Heart right ventricle (tissue), 16 donors: ENCODE measurements at regions not wholly inside any gene's neighbourhood (a gene's known extent, or its start where the extent isn't known, plus 50 kb on each side); places are given as distances from the start of the nearest gene placed in this dataset.

Experiments used
- ATAC-seq, 8 donors: fragments of 200-7000 bp; cut with Tn5 transposase; one replicate each; pipeline ENCODE4 v1.9.1; 2020; ENCODE audit warnings: mild to moderate bottlenecking in 8 of 8, moderate library complexity in 8 of 8, moderate number of reproducible peaks in 1 of 8
- DNase-seq, 2 donors: peaks; one replicate each; pipeline ENCODE4 v3.0.0-alpha.2; 2020
- H3K27ac ChIP-seq, 10 donors: fragments of 200-600 bp; sonication (generic) in 2 of 10; one replicate each; pipeline versions ENCODE4 v1.5.0 to v1.8.0; 2020 to 2022; ENCODE audit warnings: mild to moderate bottlenecking in 3 of 10
- H3K27me3 ChIP-seq, 7 donors: fragments of 200-600 bp; one replicate each; pipeline ENCODE4 v1.8.0; 2021 to 2022; ENCODE audit warnings: mild to moderate bottlenecking in 2 of 7
- H3K36me3 ChIP-seq, 9 donors: fragments of 200-600 bp; sonication (generic) in 1 of 9; one replicate each; pipeline versions ENCODE4 v1.5.0 to v1.8.0; 2020 to 2022; ENCODE audit warnings: mild to moderate bottlenecking in 2 of 9
- H3K4me1 ChIP-seq, 9 donors: fragments of 200-600 bp; sonication (generic) in 1 of 9; one replicate each; pipeline versions ENCODE4 v1.5.0 to v1.8.0; 2020 to 2022; ENCODE audit warnings: mild to moderate bottlenecking in 4 of 9
- H3K4me3 ChIP-seq, 10 donors: fragments of 200-600 bp; sonication (generic) in 2 of 10; one replicate each; pipeline versions ENCODE4 v1.5.0 to v1.8.0; 2020 to 2022; ENCODE audit warnings: mild to moderate bottlenecking in 7 of 10, moderate library complexity in 2 of 10
- H3K9me3 ChIP-seq, 11 donors: fragments of 200-600 bp in 10 of 11; sonication (generic) in 2 of 11; one replicate each; pipeline versions ENCODE4 v1.5.0 to v1.8.0; 2013 to 2022; ENCODE audit warnings: mild to moderate bottlenecking in 2 of 11, control low read depth in 1 of 11, moderate library complexity in 1 of 11
- WGBS, 2 donors: extraction: QIAGEN DNeasy Blood & Tissue Kit; methylation state at CpG; one replicate each; pipeline ENCODE4 v1.1.7; 2013; ENCODE audit warnings: inconsistent platforms in 1 of 2; 5-methylcytosine and 5-hydroxymethylcytosine counted together
- intact Hi-C, 10 donors: fragments of 100-400 bp; cut with DNase I; formaldehyde crosslinking; loops; one replicate each; pipeline versions ENCODE4 v1.11.1 to v1.14.2; 2022
- TF ChIP-seq, protein P1 (sequence below), 9 donors: fragments of 200-600 bp; sonication (generic) in 2 of 9; IDR thresholded peaks; one replicate each; pipeline versions ENCODE4 v1.5.0 to v1.8.0; 2021 to 2022; ENCODE audit warnings: antibody characterized with exemption in 9 of 9, mild to moderate bottlenecking in 5 of 9, moderate library complexity in 1 of 9
- donor health status: Arrhythmogenic right ventricular cardiomyopathy.
- donor health status: ischemic (EF 13 %, LVEDD 7.1; RV severe dilation, severe dysfunction).
- donor health status: healthy with polysubstance abuse.
- donor health status: DM: no; HTN: yes; CAD: no.
- donor health status: DM: no; HTN: no; CAD: no.
- donor health status: ischemic (EF 25% LVEDD 6.9; RV normal size, moderate dysfunction).
- donor health status: ischemic (EF 25% LVEDD 5.7; RV mildly dilated, moderate dysfunction).
- donor health status: healthy.
- donor health status: DM: yes; HTN: yes; CAD: no.
- donor health status: Ischemic cardiomyopathy.
- donor health status: ischemic (EF 35%, LVEDD 5.7; RV mildly dilated, moderate dysfunction).
- donor health status: nonischemic (EF 11% LVEDD 7.7; RV severe dilation, severe dysfunction).
- donor health status: DM: yes; HTN: yes; CAD: no.
- donor health status: PGD.
- donor health status: ischemic (EF 29% LVEDD 5.4; RV normal size, mild dysfunction).
- donor health status: nonischemic (EF 23%, LVEDD 6.1; RV moderate dilation, normal function).

- ATAC-seq, result no peak
- no peaks in the 10 kb centered on the region for H3K27me3 ChIP-seq
- H3K27ac ChIP-seq, result no peak overlapping the region
- H3K36me3 ChIP-seq, result no peaks in the 10 kb centered on the region
- no peak for DNase-seq
- H3K4me1 ChIP-seq, result no peaks in the 10 kb centered on the region
- H3K4me3 ChIP-seq, result no peak overlapping the region
- TF ChIP-seq, protein P1, sequence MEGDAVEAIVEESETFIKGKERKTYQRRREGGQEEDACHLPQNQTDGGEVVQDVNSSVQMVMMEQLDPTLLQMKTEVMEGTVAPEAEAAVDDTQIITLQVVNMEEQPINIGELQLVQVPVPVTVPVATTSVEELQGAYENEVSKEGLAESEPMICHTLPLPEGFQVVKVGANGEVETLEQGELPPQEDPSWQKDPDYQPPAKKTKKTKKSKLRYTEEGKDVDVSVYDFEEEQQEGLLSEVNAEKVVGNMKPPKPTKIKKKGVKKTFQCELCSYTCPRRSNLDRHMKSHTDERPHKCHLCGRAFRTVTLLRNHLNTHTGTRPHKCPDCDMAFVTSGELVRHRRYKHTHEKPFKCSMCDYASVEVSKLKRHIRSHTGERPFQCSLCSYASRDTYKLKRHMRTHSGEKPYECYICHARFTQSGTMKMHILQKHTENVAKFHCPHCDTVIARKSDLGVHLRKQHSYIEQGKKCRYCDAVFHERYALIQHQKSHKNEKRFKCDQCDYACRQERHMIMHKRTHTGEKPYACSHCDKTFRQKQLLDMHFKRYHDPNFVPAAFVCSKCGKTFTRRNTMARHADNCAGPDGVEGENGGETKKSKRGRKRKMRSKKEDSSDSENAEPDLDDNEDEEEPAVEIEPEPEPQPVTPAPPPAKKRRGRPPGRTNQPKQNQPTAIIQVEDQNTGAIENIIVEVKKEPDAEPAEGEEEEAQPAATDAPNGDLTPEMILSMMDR (IDR thresholded peaks at IDR 0.05), result no peak
- peaks cover 0 to 8% (median 0%) of the 10 kb centered on the region in 11 donors for H3K9me3 ChIP-seq
- intact Hi-C loops, result no loop called here
Observed at GRCh38 chr13:63093907-63094469, 1678.3 kb upstream of the PCDH20 start.

- DNase-seq (no peak), ATAC-seq (no peak)
- no peak overlapping the region for H3K27ac ChIP-seq
- H3K4me1 ChIP-seq, result no peaks in the 10 kb centered on the region
- peaks cover 0 to 8% (median 0%) of the 10 kb centered on the region in 11 donors for H3K9me3 ChIP-seq
- H3K27me3 ChIP-seq, result no peaks in the 10 kb centered on the region
- H3K4me3 ChIP-seq, result no peak overlapping the region
- TF ChIP-seq, protein P1 (IDR thresholded peaks at IDR 0.05), result no peak
- intact Hi-C loops, result no loop called here
- WGBS, 2 donors, result 95 to 96% methylated on average over 1 of the region's 1 CpG
- H3K36me3 ChIP-seq, result no peaks in the 10 kb centered on the region
Observed at GRCh38 chr13:63092456-63092855, 1676.8 kb upstream of the PCDH20 start.

DNA sequence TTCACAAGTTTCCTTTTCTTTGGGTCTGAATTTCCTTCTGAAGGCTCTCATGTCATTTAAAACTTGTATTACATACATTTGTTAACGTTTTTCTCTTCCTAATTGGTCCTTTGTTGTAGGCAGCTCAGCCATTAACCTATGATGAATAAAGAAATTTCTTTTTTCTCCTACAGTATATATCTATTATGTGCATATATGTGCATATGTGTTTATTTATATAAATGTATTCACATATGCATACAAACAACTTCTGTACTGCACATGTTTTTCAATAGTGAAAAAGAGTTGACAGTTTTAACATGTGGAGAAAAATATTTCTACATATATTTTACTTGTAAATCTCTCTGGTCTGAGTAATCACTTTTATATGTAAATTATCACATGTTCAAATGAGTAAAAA lies 1674.9 kb upstream of the PCDH20 start:
- no peak for ATAC-seq
- intact Hi-C loops, result no loop called here
- DNase-seq, result no peak
- WGBS, 2 donors, result 48 to 58% methylated on average over 1 of the region's 1 CpG
- Histone ChIP-seq H3K9me3 (peaks cover 0 to 5% (median 0%) of the 10 kb centered on the region in 11 donors), H3K4me1 (no peaks in the 10 kb centered on the region), H3K4me3 (no peak overlapping the region), H3K27me3 (no peaks in the 10 kb centered on the region), H3K36me3 (no peaks in the 10 kb centered on the region), H3K27ac (no peak overlapping the region)
- TF ChIP-seq, protein P1 (IDR thresholded peaks at IDR 0.05), result no peak

GRCh38 chr13:63088226-63088625 lies 1672.6 kb upstream of the PCDH20 start:
- Histone ChIP-seq H3K4me3 (no peak overlapping the region), H3K27me3 (no peaks in the 10 kb centered on the region), H3K9me3 (peaks cover 0 to 5% (median 0%) of the 10 kb centered on the region in 11 donors), H3K36me3 (no peaks in the 10 kb centered on the region), H3K4me1 (no peaks in the 10 kb centered on the region), H3K27ac (no peak overlapping the region)
- WGBS, 2 donors, result 49 to 61% methylated on average over 1 of the region's 1 CpG
- TF ChIP-seq, protein P1 (IDR thresholded peaks at IDR 0.05), result no peak
- ATAC-seq, result peak in 3 of 8 donors; percentile 9 to 80 (median 76)
- DNase-seq, result no peak
- intact Hi-C loops, result no loop called here
